Endometrium (tissue), 2 donors: ENCODE measurements at regions not wholly inside any gene's neighbourhood (a gene's known extent, or its start where the extent isn't known, plus 50 kb on each side); places are given as distances from the start of the nearest gene placed in this dataset.
"Not testable (repeated sequence)": the region's sequence is repeated elsewhere in the genome, so short reads cannot be mapped to it uniquely, and the experiment has no call there.

ENCODE experiments used
- FAIRE-seq: peaks from 2 replicates; lab custom pipeline; 2012; peaks lifted over from hg19 to GRCh38; lab: Jason Lieb, UNC
- donor health status: control.
- donor health status: control.

GRCh38 chr7:52584041-52584440 is 451.4 kb upstream of the POM121L12 start:
- no peak for FAIRE-seq

- FAIRE-seq = not testable (repeated sequence)
Observed at GRCh38 chr7:52573141-52573540, 462.3 kb upstream of the POM121L12 start.

DNA sequence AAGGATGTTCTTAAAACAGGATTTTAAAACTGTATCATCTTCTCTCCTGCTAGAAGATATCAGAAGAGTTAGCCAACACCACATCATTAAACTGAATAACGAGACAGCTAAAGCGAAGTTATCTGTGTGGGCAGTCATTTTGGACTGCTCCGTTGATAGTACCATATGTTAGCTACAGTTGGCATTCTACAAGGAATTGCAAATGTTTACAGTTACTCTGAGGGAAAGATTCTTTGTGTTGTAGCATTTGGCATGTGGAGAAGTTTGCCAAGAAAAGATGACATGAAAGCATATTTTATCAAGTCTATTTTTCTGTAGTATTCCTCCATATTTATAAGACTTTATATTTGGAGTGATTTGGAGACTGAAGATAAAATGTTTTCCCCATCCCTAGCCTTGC is 464.4 kb upstream of the POM121L12 start:
- FAIRE-seq = no peak

DNA sequence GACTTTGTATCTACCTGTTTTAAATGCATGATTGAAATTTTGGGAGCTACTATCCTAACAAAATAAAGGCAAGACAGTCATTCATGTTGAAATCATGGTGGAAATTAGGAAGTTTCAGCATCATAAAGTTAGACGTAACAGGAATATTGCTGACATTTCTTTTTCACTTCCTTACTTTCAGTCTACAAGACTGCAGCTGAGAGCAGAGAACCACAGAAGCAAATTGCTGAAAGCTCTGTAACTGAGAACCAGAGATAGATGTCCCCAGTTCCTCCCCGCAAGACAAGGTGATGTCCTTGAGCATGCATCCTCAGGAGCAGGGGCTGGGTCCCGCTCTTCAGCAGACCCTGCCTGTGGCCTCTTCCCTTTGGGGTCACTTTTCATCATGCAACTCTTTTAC is 466.3 kb upstream of the POM121L12 start:
- no peak for FAIRE-seq

GRCh38 chr7:52565974-52566373 is 469.5 kb upstream of the POM121L12 start:
- FAIRE-seq = no peak

GRCh38 chr7:52555805-52556204 is 479.6 kb upstream of the POM121L12 start:
- no peak for FAIRE-seq

DNA sequence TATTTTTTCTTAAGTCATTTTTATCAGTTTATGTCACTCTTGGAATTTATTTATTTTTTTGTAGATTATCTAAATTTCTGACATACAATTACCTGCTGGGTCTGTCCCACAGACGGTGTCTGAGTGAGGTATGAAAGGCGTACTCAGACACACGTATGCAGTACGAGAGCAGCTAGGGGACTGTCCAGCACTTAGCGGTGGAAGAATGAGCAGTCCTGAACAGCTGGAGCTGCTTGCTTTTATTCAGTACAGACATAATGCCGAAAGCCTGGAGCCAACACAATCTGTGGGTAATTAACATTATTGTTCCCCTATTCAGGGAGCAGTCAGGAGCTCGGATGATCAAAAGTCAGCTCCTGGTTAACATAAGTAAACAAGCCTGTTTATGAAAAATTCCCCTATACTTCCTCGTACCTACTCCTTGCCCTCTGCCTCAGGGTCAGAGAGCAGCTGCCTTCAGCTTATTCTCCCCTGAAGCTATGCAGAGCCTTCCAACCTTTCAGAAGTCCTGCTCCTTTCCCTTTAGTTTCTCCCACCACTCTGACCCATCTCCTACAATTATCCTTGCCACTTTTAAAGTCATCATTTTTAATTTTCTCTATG is 488.0 kb upstream of the POM121L12 start:
- FAIRE-seq = no peak

GRCh38 chr7:52541198-52541765 is 494.2 kb upstream of the POM121L12 start:
- FAIRE-seq = not testable (repeated sequence)

- no peak for FAIRE-seq
Observed at GRCh38 chr7:52540041-52540440, 495.4 kb upstream of the POM121L12 start.

DNA sequence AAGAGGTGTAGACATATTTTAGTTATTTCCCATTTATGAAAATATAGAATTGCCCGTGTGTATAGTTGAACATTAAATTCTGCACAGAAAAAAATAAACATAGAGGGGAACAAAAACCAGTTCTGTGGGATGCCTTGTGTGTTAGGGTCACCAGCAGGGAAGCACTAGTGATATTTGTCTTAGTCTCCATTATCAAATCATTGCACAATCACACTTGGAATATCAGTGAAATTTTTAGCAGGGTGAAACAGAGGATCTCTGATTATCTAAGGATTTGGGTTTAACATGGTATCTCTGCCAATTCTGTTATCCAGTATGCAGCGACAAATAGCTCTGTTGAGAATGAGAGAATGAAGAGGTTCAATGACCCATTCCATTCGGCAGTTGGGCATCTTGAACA is 496.0 kb upstream of the POM121L12 start:
- FAIRE-seq = no peak

- FAIRE-seq = no peak
Observed at GRCh38 chr7:52537051-52537450, 498.4 kb upstream of the POM121L12 start.

GRCh38 chr7:52525772-52526341 is 509.6 kb upstream of the POM121L12 start:
- FAIRE-seq = no peak

- no peak for FAIRE-seq
Observed at GRCh38 chr7:52518869-52519268, 516.6 kb upstream of the POM121L12 start.

DNA sequence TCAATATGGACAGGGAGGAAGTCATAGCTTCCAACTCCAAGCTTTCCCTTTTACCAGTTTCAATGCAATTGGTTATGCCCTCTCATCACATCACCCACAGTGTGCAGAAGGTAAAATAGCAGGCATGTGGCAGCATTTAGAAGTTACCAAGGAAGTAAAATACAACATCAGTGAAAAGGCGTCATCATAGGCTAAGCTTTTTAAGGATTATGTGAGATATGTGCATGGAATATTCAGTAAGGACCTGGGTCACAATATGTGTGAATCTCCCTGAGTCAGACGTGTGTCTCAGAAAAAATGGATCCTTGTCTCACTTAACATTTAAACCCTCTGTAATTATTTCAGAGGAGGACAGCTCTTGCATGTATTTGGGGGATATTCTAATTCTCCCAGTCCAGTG is 522.8 kb upstream of the POM121L12 start:
- no peak for FAIRE-seq

GRCh38 chr7:52507546-52508255 is 527.7 kb upstream of the POM121L12 start:
- no peak for FAIRE-seq

GRCh38 chr7:52506325-52506724 is 529.1 kb upstream of the POM121L12 start:
- FAIRE-seq = no peak

DNA sequence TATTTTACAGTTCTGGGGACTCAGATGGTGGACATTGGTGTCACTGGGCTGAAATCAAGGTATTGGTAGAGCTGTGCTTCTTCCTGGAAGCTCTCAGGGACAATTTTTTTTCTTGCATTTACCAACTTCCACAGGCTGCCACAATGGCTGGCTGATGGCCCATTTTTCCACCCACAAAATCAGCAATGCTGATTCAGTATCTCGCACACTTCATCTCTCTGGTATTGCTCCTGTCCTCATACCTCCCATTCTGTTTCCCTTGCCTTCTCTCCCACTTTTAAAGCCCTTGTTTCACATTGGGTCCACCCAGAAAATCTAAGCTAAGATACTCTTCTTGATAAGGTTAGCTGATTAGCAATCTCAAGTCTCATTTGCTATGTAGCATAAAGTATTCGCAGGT is 530.9 kb upstream of the POM121L12 start:
- no peak for FAIRE-seq

- no peak for FAIRE-seq
Observed at GRCh38 chr7:52502281-52502680, 533.2 kb upstream of the POM121L12 start.

DNA sequence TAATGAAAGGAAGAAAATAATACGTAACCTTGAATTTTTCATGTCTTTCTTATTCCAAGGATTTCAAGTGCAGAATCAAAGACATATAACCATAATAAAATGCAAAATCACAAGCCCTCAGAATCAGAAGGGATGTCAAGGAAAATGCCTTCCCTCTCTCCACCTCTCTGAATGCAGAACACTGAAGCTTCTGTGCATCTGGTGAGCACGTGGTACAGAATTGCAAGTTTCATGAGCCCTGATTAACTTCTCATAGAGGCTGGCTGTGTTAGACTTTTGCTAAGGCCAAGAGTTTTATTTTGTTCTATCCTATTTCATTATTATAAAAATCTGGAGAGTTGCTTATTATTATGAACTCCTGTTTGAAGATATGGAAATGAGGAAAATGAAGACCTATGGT is 533.7 kb upstream of the POM121L12 start:
- FAIRE-seq = no peak

DNA sequence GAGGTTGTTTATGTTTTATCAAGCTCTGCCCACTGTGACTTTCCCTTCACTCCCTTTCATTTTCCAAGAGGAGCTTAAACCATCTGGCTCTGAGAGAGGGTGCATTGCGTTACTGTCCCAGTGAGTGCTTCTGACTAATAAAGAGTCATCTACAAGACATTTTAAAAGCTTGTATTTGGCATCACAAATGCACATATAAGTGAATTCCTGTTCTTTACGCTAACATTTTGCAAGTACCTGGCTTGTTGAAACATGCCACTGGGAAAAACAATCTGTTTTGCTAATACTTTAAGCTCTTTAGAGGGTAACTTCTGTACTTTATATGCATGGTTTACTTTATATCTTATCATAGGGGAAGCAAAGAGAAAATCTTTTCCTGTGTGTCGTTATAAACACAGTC is 534.6 kb upstream of the POM121L12 start:
- no peak for FAIRE-seq

DNA sequence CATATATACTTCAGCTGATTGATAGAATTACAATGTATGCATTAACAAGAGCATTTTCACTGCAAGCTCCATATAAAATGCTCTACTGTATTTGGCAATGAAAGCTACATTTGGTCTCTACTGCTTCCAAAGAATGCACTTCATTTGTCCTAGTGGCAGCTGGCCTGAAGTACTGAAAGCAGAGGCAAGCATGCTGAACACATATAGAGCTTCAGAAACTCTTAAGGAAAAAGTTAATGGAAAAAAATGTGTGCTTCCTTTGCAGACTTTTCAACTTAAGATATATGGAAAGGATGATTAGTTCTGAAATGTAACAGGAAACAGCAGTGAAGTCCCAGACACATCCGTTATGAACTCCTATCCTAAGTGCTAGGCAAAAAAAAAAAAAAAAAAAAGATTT is 537.1 kb upstream of the POM121L12 start:
- FAIRE-seq = no peak

DNA sequence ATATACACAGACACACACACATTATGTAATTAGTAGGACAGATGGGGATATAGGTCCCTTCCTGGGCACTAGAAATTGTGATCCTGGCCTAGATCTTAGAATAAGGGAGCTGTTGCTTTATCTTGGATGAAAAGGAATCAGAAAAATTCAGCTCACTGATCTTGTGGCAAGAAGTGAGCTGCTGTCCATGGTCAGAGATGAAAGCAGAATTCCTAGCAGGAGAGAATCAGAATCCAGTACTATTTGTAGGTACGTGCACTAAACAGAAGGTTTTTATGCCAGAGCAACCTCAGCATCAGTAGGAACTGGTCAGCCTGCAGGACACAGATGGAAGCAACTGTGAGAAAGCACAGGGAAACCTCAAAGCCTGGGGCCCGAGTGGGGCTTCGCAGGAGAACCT is 549.2 kb upstream of the POM121L12 start:
- FAIRE-seq = no peak

DNA sequence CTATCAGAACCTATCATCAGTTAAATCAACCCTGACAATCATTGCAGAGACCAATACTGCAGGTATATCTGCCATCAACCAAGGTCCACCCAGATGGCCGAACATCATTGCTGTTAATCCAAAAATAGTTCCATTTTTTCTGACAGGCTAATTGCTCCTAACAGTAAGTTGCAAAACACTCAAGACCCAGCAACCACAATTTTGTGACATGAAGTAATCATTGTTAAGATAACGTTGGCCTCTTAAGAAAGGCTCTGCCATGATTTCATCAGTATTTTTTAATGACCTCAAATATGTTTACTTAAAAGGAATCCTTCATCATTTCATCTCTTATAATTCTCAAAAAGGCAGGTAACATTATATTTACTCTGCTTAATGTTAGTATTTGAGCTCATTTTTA is 553.4 kb upstream of the POM121L12 start:
- no peak for FAIRE-seq

- no peak for FAIRE-seq
Observed at GRCh38 chr7:52481571-52481970, 553.9 kb upstream of the POM121L12 start.
